HG02798 (cell line): ENCODE measurements at regions not wholly inside any gene's neighbourhood (a gene's known extent, or its start where the extent isn't known, plus 50 kb on each side); places are given as distances from the start of the nearest gene placed in this dataset.

Experiments used
- ATAC-seq: cut with Tn5 transposase; IDR thresholded peaks from one replicate; pipeline ENCODE4 v1.9.1; 2021; ENCODE audit warnings: mild to moderate bottlenecking; ENCODE audit not compliant: unreplicated experiment, poor library complexity

- ATAC-seq = no peak
These were observed 50.4 kb upstream of the KDR start for GRCh38 chr4:55175779-55176231.

DNA sequence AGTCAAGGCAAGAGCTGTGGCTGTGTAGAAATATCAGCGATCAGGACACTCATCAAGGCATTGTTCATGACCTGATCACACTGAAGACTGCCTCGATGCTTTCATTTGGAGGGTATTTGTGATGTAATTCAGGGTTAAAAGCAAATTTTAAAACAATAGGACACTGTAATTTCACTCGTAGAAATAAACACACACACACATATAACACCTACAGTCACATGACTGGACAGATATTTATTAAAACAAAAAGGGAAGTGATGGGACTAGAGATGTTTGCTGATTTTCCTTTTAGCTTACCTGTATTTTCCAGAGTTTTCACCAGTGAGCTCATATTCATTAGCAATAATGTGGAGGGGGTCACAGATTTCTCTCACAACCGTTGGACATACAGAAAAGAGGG lies 51.1 kb upstream of the KDR start:
- ATAC-seq = no peak

DNA sequence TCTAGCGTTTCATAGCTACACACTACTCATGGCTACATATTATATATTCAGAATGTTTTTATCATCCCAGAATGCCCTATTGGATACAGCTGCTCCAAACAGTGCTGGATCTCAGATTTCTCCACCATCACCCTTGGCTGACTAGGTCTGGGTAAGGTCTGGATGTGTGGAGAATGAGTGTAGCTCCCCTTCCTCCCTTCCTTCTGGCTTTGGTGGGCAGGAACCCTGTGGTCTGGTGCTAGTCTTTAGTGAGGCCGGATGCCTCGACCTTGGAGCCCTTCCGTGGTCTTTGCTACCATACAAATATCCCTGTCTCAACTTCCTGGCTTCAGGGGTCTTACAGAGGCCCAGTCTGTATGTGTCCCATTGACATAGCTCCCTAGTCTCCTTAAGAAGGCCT lies 52.1 kb upstream of the KDR start:
- no peak for ATAC-seq

- ATAC-seq = no peak
These were observed 53.0 kb upstream of the KDR start for GRCh38 chr4:55178226-55179005.

DNA sequence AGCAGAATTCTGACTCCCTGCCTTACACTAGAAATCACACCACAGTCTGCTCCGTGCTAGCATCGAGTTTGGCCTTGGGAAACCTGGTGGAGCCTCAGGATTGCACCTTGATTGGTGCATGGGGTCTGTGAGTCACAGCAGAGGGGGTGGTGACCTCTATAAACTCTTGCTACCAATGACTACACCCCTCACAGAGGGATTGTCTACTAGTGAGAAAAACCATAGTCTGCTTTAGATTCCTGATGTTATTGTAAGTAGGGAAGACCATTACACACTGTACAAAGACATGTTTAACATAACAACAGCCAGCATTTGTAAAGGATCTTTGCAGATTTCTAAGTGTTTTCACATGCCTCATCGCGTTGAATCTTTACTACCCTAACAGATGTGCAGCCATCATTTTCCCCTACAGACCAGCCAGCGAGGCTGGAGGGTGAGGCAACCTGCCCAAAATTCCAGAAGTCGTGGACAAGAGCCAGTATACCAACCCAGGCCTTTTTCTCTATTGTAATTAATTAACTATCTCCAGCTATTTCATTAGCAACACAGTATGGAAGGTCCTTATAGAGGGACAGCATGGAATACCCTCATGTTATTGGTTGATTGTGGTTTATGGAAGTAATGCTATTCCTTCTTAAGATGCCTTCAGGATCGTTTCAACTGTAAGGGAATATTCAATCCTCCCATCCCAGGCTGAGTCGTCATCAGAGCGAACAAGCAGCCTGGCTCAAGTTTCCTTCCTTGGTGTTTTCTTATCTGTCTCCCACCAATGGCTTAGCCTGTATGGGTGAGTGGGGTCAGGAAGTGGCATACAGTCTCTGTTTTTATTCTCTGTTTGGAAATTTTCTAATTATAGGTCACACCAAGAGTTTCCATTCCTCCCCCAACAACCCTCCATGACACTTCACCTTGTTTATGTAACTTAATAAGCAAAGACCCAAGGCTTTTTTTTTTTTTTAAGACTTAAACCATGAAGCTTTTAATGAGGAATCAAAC lies 55.9 kb upstream of the KDR start:
- ATAC-seq = no peak

DNA sequence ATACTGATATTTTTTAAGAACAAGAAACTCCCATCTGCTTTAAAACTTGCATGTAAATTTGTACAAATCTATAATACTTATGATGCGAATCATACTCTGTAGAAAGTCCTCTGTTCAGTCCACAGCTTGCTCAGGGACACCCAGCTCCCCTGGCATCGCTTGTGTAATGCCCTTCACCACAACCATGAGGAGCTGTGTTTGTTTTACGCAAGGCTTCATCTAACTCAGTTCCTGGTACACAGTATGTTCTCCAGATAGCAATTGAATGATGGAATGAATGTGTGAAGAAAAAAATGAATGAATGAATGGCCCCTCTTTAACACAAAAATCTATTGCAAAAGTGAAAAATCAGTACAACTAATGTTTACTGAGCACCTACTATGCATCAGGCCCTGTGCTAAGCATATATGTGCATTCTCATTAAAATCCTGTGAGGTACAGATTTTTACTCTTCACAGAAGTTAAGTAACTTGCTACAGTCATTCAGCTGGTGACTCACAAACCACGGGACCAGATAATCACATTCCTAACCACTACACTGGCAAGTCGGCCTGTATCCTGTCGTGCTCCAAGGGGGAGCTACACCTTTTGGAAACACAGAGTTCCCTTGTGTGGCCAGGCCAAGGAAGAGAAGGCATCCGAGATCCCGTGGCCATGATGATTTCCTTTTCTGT lies 58.7 kb upstream of the KDR start:
- no peak for ATAC-seq

DNA sequence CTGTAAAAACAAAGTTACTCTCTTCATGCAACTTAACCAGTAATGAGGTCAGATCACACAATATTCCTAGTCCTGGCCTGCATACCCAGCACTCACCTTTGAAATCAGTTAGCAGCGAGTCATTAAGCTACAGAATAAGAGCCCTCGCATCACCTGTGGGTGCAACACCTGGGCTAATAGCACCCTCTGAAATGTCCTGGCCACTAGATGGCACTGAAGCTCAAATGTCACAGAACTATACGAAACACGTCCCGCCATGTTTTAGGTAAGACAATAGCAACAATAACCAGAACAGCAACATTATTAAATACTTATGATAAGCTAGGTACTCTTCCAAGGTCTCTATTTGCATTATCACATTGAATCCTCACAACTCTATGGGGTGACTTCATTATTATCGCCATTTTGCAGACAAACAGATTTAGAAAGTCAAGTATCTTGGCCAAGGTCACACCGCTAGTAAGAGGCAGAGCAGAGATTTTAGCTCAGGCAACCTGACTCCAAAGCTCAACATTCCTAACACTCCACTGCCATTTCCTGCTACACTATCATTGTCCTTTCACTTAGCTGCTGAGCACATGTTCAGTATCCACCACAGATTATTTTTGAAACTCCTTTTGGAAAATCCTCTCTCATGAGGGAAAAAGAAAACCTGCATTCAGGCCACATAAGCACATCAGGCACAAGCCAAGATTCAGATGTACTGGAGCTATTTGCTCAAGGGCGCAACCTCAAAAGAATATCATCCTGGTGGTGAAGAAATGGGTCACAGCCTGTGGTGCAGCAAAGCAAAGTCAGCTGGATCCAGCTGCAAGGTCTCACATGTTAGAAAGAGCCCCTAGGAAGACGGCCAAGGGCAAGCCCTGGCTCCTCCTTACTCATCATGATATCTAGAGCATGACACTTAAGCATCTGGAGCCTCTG lies 59.5 kb upstream of the KDR start:
- peak; percentile 52 for ATAC-seq

GRCh38 chr4:55186123-55186522 lies 60.7 kb upstream of the KDR start:
- no peak for ATAC-seq

- no peak for ATAC-seq
These were observed 61.3 kb upstream of the KDR start for GRCh38 chr4:55186700-55187099.

GRCh38 chr4:55214172-55214571 lies 88.8 kb upstream of the KDR start:
- no peak for ATAC-seq

DNA sequence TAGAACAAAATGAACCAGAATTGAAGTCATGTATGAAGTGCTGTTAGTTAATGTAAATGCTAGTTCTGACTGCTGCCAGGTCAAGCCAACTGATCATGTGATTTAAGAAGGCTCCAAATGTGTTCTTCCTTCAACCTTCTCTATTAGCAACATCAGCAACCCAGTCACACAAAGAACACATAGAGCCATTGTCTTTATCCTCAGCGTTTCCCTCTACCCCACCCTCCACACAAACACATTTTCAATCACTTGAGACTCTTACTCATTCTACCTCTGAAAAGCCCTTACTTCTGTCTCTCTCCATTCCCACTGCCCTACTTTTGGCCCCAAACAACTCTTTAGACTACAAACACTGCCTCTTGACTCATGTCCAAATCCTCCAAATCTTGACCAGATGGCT lies 89.7 kb upstream of the KDR start:
- no peak for ATAC-seq

- no peak for ATAC-seq
These were observed 91.7 kb upstream of the KDR start for GRCh38 chr4:55216863-55217635.

GRCh38 chr4:55218041-55218440 lies 92.6 kb upstream of the KDR start:
- ATAC-seq = no peak

- no peak for ATAC-seq
These were observed 108.2 kb upstream of the SRD5A3 start for GRCh38 chr4:55237839-55238238.

DNA sequence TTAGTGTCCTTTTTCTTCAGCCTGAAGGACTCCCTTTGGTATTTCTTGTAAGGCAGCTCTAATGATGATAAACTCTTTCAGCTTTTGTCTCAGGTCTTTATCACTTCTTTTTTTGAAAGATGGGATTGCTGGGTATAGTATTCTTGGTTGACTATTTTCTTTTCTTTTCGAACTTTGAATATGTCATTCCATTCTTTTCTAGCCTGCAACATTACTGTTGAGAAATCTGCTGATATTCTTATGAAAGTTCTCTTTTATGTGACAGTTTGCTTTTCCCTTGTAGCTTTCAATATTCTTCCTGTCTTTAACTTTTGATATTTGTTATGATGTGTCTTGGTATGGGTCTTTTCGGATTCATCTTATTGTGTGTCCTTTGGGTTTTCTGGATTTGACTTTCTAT lies 107.6 kb upstream of the SRD5A3 start:
- no peak for ATAC-seq

GRCh38 chr4:55241461-55241860 lies 104.6 kb upstream of the SRD5A3 start:
- no peak for ATAC-seq

DNA sequence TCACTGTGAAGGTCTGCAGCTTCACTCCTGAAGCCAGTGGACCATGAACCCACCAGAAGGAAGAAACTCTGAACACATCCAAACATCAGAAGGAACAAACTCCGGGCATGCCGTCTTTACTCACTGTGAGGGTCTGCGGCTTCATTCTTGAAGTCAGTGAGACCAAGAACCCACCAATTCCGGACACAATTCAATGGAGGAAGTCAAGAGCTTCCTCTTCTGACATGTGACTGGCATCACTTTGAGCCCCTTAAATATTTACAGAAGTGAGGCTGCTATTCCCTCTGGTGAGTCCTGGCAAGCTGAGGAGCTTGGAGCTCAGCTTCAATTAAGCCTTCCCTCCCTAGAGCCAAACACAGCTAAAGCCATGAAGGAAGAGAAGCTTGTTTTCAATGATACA lies 103.5 kb upstream of the SRD5A3 start:
- no peak for ATAC-seq

DNA sequence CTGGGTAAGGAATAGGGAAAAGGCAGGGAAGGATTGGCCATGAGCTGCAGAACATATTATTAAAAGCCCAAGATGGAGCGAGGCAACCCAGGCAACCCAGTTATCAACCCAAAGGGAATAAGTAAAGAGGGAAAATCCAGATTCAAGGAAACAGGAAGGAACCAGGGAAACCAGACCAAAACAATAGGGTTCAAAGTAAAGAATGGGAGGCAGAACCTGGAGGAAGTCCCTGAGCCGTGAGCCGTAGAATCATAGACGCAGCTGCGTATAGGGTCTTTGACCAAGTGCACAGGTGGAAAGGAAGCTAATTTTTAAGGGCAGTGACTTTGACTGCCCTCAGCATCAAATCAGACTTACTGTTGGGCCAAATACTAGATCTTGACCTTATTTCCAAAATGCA lies 98.5 kb upstream of the SRD5A3 start:
- no peak for ATAC-seq

DNA sequence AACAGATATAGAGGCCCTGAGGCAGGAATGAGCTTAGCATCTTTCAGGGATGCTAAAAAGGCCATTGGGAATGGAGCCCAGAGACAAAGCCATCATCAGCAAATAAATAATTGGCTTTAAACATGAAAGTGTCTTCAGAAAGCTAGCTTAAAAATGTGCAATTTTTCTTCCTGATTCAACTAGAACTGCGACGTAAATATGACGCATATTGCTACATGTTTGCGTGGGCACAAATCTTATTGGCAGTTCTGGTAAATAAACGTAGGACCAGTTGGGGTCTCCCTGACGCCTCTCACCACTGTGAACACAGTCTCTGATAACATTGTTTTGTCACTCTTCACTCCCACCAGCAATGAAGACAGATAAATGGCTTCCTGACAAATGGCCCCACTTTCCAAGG lies 97.3 kb upstream of the SRD5A3 start:
- no peak for ATAC-seq
